ENCODE measurements at regions not wholly inside any gene's neighbourhood (a gene's known extent, or its start where the extent isn't known, plus 50 kb on each side); places are given as distances from the start of the nearest gene placed in this dataset.

DNA sequence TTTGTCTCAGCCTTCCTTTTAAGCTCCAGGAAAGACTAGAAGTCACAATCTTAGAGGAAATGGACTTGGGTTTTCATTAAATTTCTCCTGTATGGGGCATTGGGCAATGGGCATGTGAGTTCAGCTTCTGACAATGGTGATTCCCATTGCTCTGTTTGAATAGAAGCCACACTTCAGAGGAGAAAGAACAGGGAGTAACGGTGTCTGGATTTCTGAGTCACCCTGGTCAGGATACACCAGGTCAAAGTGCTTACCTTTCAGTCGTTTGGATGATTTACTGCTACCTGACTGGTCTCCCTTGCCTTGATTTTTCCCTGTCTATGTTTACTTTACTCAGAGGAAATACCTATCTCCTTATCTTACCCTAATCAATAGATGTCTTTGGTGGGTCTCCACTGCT lies 111.7 kb upstream of the VEPH1 start:
- H3K4me3 ChIP-seq (ENCODE audit: low read depth, low read length, poor library complexity, severe bottlenecking): no peak overlapping the region
- H3F3A ChIP-seq (ENCODE audit: insufficient read depth, low read length): no peaks in the 10 kb centered on the region
- no peak overlapping the region for H3K4me2 ChIP-seq (ENCODE audit: low read length)
- TF ChIP-seq, protein P1, sequence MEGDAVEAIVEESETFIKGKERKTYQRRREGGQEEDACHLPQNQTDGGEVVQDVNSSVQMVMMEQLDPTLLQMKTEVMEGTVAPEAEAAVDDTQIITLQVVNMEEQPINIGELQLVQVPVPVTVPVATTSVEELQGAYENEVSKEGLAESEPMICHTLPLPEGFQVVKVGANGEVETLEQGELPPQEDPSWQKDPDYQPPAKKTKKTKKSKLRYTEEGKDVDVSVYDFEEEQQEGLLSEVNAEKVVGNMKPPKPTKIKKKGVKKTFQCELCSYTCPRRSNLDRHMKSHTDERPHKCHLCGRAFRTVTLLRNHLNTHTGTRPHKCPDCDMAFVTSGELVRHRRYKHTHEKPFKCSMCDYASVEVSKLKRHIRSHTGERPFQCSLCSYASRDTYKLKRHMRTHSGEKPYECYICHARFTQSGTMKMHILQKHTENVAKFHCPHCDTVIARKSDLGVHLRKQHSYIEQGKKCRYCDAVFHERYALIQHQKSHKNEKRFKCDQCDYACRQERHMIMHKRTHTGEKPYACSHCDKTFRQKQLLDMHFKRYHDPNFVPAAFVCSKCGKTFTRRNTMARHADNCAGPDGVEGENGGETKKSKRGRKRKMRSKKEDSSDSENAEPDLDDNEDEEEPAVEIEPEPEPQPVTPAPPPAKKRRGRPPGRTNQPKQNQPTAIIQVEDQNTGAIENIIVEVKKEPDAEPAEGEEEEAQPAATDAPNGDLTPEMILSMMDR (IDR thresholded peaks at IDR 0.05; ENCODE audit: low read length): no peak
- no peaks in the 10 kb centered on the region; the same call in 1 of the 2 replicates for H3K27me3 ChIP-seq (ENCODE audit: insufficient read depth, low read length)
- H3K9me2 ChIP-seq (ENCODE audit: low read depth, low read length): no peaks in the 10 kb centered on the region
- no peaks in the 10 kb centered on the region for H3K79me2 ChIP-seq (ENCODE audit: insufficient read depth, low read length)
- H3K4me1 ChIP-seq (ENCODE audit: insufficient read depth, low read length, severe bottlenecking): no peaks in the 10 kb centered on the region
- H3K9ac ChIP-seq (ENCODE audit: low read length): no peak overlapping the region
- H2AFZ ChIP-seq (ENCODE audit: low read length): no peak overlapping the region
- H3K9me3 ChIP-seq (ENCODE audit: low read length): no peaks in the 10 kb centered on the region
- H3K27ac ChIP-seq (ENCODE audit: low read depth, low read length, poor library complexity, severe bottlenecking): no peak overlapping the region
- no peaks in the 10 kb centered on the region for H3K36me3 ChIP-seq (ENCODE audit: insufficient read depth, low read length)
- H4K20me1 ChIP-seq (ENCODE audit: insufficient read depth, low read length): no peaks in the 10 kb centered on the region

DNA sequence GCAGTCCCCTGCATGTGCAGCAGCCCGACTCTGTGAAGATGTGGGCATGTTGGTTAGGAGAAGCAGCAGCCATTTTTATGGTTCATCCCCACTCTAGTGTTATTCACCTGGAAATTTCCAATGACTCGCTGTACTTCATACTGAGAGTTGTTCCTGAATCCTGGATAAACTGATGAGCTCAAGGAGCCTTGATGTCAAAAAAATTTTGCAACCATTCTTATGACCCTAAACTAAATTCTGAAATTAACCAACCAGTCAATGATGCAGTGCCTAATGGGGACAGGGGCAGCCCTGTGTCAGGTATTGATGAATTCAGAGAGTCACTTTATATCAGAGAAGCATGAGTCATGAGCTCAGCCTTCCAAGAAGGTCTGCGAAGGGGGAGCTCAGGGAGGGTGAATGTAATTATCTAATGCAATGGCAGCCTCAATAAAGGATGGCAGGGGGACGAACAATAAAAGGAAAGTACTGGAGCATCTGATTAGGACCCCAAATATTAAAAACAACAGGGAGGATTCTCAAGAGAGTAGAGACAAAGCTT lies 108.4 kb upstream of the VEPH1 start:
- Histone ChIP-seq H3K9me3 (ENCODE audit: low read length) (no peaks in the 10 kb centered on the region), H3K4me3 (ENCODE audit: low read depth, low read length, poor library complexity, severe bottlenecking) (no peak overlapping the region), H3K36me3 (ENCODE audit: insufficient read depth, low read length) (no peaks in the 10 kb centered on the region), H3K9me2 (ENCODE audit: low read depth, low read length) (no peaks in the 10 kb centered on the region), H3K27ac (ENCODE audit: low read depth, low read length, poor library complexity, severe bottlenecking) (no peak overlapping the region), H3K27me3 (ENCODE audit: insufficient read depth, low read length) (no peaks in the 10 kb centered on the region; the same call in 1 of the 2 replicates), H4K20me1 (ENCODE audit: insufficient read depth, low read length) (no peaks in the 10 kb centered on the region), H3K9ac (ENCODE audit: low read length) (no peak overlapping the region), H2AFZ (ENCODE audit: low read length) (no peak overlapping the region), H3K4me1 (ENCODE audit: insufficient read depth, low read length, severe bottlenecking) (no peaks in the 10 kb centered on the region), H3K79me2 (ENCODE audit: insufficient read depth, low read length) (no peaks in the 10 kb centered on the region), H3K4me2 (ENCODE audit: low read length) (no peak overlapping the region), H3F3A (ENCODE audit: insufficient read depth, low read length) (no peaks in the 10 kb centered on the region)
- TF ChIP-seq EZH2 (IDR thresholded peaks at IDR 0.05; ENCODE audit: borderline replicate concordance, low read length): no peak
- TF ChIP-seq, protein P1 (IDR thresholded peaks at IDR 0.05; ENCODE audit: low read length): no peak

DNA sequence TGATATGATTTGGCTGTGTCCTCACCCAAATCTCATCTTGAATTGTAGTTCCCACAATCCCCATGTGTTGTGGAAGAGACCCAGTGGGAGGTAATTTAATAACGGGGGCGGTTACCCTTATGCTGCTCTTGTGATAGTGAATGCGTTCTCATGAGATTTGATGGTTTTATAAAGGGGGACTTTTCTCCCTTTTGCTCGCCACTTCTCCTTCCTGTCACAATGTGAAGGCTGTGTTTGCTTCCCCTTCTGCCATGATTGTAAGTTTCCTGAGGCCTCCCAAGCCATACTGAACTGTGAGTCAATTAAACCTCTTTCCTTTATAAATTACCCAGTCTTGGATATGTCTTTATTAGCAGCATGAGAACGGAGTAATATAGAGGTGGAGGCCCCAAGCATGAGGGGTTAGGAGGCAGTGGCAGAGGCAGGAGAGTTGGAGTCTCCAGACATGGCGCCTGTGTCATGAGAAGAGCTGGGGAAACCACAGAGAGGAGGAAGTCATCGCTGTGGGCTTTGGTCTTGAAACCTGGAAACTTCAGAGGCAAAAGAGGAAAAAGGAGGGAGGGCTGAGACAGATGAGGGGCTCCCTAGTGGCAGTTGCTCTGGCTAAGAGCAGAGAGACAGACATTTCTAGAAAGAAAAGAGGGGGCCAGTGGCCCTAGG lies 107.8 kb upstream of the VEPH1 start:
- Histone ChIP-seq H2AFZ (ENCODE audit: low read length) (no peak overlapping the region), H3K36me3 (ENCODE audit: insufficient read depth, low read length) (no peaks in the 10 kb centered on the region), H4K20me1 (ENCODE audit: insufficient read depth, low read length) (no peaks in the 10 kb centered on the region), H3K4me1 (ENCODE audit: insufficient read depth, low read length, severe bottlenecking) (no peaks in the 10 kb centered on the region), H3K27ac (ENCODE audit: low read depth, low read length, poor library complexity, severe bottlenecking) (no peak overlapping the region), H3F3A (ENCODE audit: insufficient read depth, low read length) (no peaks in the 10 kb centered on the region), H3K9me2 (ENCODE audit: low read depth, low read length) (no peaks in the 10 kb centered on the region), H3K79me2 (ENCODE audit: insufficient read depth, low read length) (no peaks in the 10 kb centered on the region), H3K4me3 (ENCODE audit: low read depth, low read length, poor library complexity, severe bottlenecking) (no peak overlapping the region), H3K9me3 (ENCODE audit: low read length) (no peaks in the 10 kb centered on the region), H3K27me3 (ENCODE audit: insufficient read depth, low read length) (no peaks in the 10 kb centered on the region; the same call in 1 of the 2 replicates), H3K9ac (ENCODE audit: low read length) (no peak overlapping the region), H3K4me2 (ENCODE audit: low read length) (no peak overlapping the region)
- no peak for TF ChIP-seq EZH2 (IDR thresholded peaks at IDR 0.05; ENCODE audit: borderline replicate concordance, low read length)
- TF ChIP-seq, protein P1 (IDR thresholded peaks at IDR 0.05; ENCODE audit: low read length): no peak
